ENCODE measurements at regions not wholly inside any gene's neighbourhood (a gene's known extent, or its start where the extent isn't known, plus 50 kb on each side); places are given as distances from the start of the nearest gene placed in this dataset.

DNA sequence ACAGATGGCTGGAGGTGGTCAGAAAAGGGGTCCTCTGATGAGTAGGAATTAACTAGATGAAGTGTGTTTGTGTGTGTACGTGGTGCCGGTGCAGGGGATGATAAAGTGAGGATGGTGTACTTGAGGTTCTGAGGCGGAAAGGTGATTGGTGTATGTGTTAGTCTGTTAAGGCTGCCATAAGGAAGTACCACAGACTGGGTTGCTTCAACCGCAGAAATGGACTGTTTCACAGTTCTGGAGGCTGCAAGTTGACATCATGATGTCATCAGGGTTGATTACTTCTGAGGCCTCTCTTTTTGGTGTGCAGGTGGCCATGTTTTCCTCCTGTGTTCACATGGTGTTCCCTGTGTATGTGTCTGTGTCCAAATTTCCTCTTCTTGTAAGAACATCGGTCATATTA lies 202.4 kb upstream of the RGMA start:
- Histone ChIP-seq H2AFZ (no peak overlapping the region), H3K9me2 (ENCODE audit: insufficient read depth) (no peaks in the 10 kb centered on the region), H3K4me2 (ENCODE audit: unreplicated experiment) (no peak overlapping the region), H3K79me2 (ENCODE audit: insufficient read depth) (no peaks in the 10 kb centered on the region), H3K36me3 (ENCODE audit: low read depth) (no peaks in the 10 kb centered on the region), H3K4me1 (ENCODE audit: insufficient read depth) (no peaks in the 10 kb centered on the region), H3K27me3 (replicated peaks; ENCODE audit: insufficient read depth) (no peaks in the 10 kb centered on the region), H3F3A (ENCODE audit: insufficient read depth) (no peaks in the 10 kb centered on the region), H4K20me1 (ENCODE audit: insufficient read depth) (no peaks in the 10 kb centered on the region), H3K9ac (no peak overlapping the region), H3K27ac (no peak overlapping the region), H3K9me3 (ENCODE audit: low read depth) (no peaks in the 10 kb centered on the region), H3K4me3 (no peak overlapping the region)
- TF ChIP-seq EZH2phosphoT487 (IDR thresholded peaks at IDR 0.05; ENCODE audit: insufficient read depth, low read depth) (no peak), EZH2 (IDR thresholded peaks at IDR 0.05; ENCODE audit: insufficient read depth, poor library complexity, severe bottlenecking) (no peak)
- 43% methylated on average over 5 of the region's 5 CpGs for WGBS, 2 experiments (ENCODE audit: low coverage in 1 of 2, low lambda C conversion rate in 2 of 2, missing lambda C conversion rate in 2 of 2)
- in situ Hi-C loops (cut with MboI) = no loop called here
- DNase-seq = no peak

DNA sequence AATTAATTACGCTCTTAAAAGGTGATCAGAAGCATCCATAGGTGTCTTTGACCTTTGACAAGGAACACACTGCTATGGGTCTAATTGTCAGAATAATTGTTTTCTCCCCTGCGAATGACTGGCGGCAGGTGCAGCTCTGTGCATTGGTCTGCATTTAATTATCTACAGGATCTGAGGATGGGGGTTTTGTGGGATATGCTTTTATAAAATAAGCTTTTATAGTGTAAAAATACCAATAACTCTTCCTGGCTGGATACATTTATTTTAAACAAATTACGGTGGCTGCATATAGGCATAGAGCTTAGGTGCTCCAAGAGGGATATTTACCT lies 201.6 kb upstream of the RGMA start:
- no peak for TF ChIP-seq EZH2phosphoT487 (IDR thresholded peaks at IDR 0.05; ENCODE audit: insufficient read depth, low read depth)
- TF ChIP-seq EZH2 (IDR thresholded peaks at IDR 0.05; ENCODE audit: insufficient read depth, poor library complexity, severe bottlenecking) = no peak
- in situ Hi-C loops (cut with MboI) = no loop called here
- H3K4me3 ChIP-seq = no peak overlapping the region
- no peak overlapping the region for H2AFZ ChIP-seq
- 56 to 58% methylated on average over 4 of the region's 4 CpGs for WGBS, 2 experiments (ENCODE audit: low coverage in 1 of 2, low lambda C conversion rate in 2 of 2, missing lambda C conversion rate in 2 of 2)
- no peak overlapping the region for H3K27ac ChIP-seq
- H3K4me2 ChIP-seq (ENCODE audit: unreplicated experiment) = no peak overlapping the region
- no peaks in the 10 kb centered on the region for H3K36me3 ChIP-seq (ENCODE audit: low read depth)
- H3K9ac ChIP-seq = no peak overlapping the region
- DNase-seq = no peak
- no peaks in the 10 kb centered on the region for H3K79me2 ChIP-seq (ENCODE audit: insufficient read depth)
- no peaks in the 10 kb centered on the region for H4K20me1 ChIP-seq (ENCODE audit: insufficient read depth)
- H3F3A ChIP-seq (ENCODE audit: insufficient read depth) = no peaks in the 10 kb centered on the region
- no peaks in the 10 kb centered on the region for H3K27me3 ChIP-seq (replicated peaks; ENCODE audit: insufficient read depth)
- no peaks in the 10 kb centered on the region for H3K9me2 ChIP-seq (ENCODE audit: insufficient read depth)
- no peaks in the 10 kb centered on the region for H3K4me1 ChIP-seq (ENCODE audit: insufficient read depth)
- no peaks in the 10 kb centered on the region for H3K9me3 ChIP-seq (ENCODE audit: low read depth)

DNA sequence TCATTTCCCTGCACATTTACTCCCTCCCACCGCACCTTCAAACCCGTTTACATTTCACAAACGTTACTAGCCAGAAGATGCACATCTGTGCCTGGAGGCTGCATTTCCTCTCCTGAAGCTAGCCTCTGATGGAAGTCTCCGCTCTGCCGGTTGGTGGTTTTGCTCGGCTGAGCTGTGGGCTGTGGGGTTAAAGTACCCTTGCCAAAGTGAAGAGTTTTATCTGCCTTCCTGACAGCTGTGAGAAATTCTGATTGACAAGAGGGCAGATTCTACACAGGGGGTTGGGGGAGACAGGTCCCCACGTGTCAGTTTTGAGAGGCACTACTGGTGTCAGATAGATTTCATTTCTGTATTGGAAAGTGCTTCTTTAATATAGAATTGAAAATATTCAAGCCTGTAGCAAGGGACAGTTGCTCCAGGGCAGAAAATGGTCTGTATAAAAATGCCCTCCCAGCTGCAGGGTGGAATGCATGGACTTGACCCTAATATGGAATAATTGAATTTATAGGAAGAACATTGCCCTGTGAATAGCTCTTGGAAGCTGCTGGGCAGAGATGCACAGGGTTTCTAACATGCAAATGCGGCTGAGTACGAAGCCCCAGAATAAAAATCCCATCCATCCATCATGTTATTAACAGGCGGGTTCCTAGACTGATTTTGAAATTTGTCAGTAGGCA lies 201.1 kb upstream of the RGMA start:
- in situ Hi-C loops (cut with MboI) = no loop called here
- Histone ChIP-seq H4K20me1 (ENCODE audit: insufficient read depth) (no peaks in the 10 kb centered on the region), H3K27ac (no peak overlapping the region), H3K36me3 (ENCODE audit: low read depth) (no peaks in the 10 kb centered on the region), H3K9me3 (ENCODE audit: low read depth) (no peaks in the 10 kb centered on the region), H3K79me2 (ENCODE audit: insufficient read depth) (no peaks in the 10 kb centered on the region), H3K27me3 (replicated peaks; ENCODE audit: insufficient read depth) (no peaks in the 10 kb centered on the region), H2AFZ (no peak overlapping the region), H3K4me3 (no peak overlapping the region), H3K9me2 (ENCODE audit: insufficient read depth) (no peaks in the 10 kb centered on the region), H3F3A (ENCODE audit: insufficient read depth) (no peaks in the 10 kb centered on the region), H3K4me1 (ENCODE audit: insufficient read depth) (no peaks in the 10 kb centered on the region), H3K4me2 (ENCODE audit: unreplicated experiment) (no peak overlapping the region), H3K9ac (no peak overlapping the region)
- TF ChIP-seq EZH2phosphoT487 (IDR thresholded peaks at IDR 0.05; ENCODE audit: insufficient read depth, low read depth) (no peak), EZH2 (IDR thresholded peaks at IDR 0.05; ENCODE audit: insufficient read depth, poor library complexity, severe bottlenecking) (no peak)
- WGBS, 2 experiments (ENCODE audit: low coverage in 1 of 2, low lambda C conversion rate in 2 of 2, missing lambda C conversion rate in 2 of 2) = 34 to 36% methylated on average over 10 of the region's 10 CpGs
- DNase-seq = no peak

DNA sequence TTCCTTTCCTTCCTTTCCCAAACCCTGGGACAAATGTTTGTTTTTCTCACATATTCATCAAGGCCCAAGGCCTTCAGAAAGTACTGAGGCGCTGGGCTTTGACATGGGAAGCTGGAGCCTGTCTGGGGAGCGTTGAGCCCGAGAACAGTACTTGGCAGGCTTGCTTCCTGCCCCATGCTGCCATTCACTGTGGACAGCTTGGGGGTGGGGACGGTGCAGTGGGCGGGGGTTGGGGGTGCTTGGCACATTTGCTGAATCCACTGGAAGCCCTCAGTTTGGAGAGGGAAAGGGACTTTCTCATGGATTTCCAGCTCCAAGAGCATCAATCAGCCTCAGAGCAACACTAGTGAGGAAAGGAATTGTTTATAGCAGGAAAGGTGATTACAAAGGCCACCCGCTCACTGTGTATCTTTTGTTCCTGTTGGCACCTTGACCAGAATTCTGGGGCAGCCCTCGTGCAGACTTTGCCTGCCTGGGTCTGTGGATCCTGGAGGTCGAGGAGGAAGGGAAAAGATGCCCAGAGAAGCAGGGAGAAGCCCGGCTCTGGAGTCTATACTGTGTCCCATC lies 199.8 kb upstream of the RGMA start:
- in situ Hi-C loops (cut with MboI) = no loop called here
- 26% methylated on average over 6 to 9 of the region's 9 CpGs for whole genome bisulfite sequencing, 2 experiments (ENCODE audit: low coverage in 1 of 2, low lambda C conversion rate in 2 of 2, missing lambda C conversion rate in 2 of 2)
- no peaks in the 10 kb centered on the region for H3K79me2 ChIP-seq (ENCODE audit: insufficient read depth)

More for the DNA sequence above, 199.8 kb upstream of the RGMA start:
- no peaks in the 10 kb centered on the region for H3K36me3 ChIP-seq (ENCODE audit: low read depth)
- no peaks in the 10 kb centered on the region for H4K20me1 ChIP-seq (ENCODE audit: insufficient read depth)
- no peak overlapping the region for H2AFZ ChIP-seq
- no peaks in the 10 kb centered on the region for H3K9me2 ChIP-seq (ENCODE audit: insufficient read depth)
- no peaks in the 10 kb centered on the region for H3K27me3 ChIP-seq (replicated peaks; ENCODE audit: insufficient read depth)
- H3K27ac ChIP-seq = no peak overlapping the region
- H3F3A ChIP-seq (ENCODE audit: insufficient read depth) = no peaks in the 10 kb centered on the region
- H3K4me2 ChIP-seq (ENCODE audit: unreplicated experiment) = no peak overlapping the region
- no peak overlapping the region for H3K9ac ChIP-seq
- H3K4me3 ChIP-seq = no peak overlapping the region
- TF ChIP-seq EZH2phosphoT487 (IDR thresholded peaks at IDR 0.05; ENCODE audit: insufficient read depth, low read depth) (no peak), EZH2 (IDR thresholded peaks at IDR 0.05; ENCODE audit: insufficient read depth, poor library complexity, severe bottlenecking) (no peak)
- H3K4me1 ChIP-seq (ENCODE audit: insufficient read depth) = no peaks in the 10 kb centered on the region
- H3K9me3 ChIP-seq (ENCODE audit: low read depth) = no peaks in the 10 kb centered on the region
- DNase-seq = no peak
